Inflammatory macrophage (primary cell): ENCODE measurements at regions not wholly inside any gene's neighbourhood (a gene's known extent, or its start where the extent isn't known, plus 50 kb on each side); places are given as distances from the start of the nearest gene placed in this dataset.

ENCODE experiments used
- DNase-seq, 2 donors: peaks; one replicate each; pipeline ENCODE4 v3.0.0-alpha.2; 2020 to 2022

DNA sequence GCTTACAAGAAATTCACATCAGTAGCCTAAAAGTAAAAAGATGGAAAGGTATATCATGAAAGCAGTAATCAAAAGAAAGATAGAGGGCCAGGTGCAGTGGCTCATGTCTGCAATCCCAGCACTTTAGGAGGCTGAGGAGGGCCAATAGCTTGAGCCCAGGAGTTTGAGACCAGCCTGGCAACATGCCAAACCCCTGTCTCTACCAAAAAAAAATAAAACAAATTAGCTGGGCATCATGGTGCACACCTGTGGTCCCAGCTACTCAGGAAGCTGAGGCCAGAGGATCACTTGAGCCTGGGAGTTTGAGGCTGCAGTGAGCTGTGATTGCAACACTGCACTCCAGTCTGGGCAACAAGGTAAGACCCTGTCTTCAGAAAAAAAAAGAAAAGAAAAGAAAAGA lies 55.5 kb downstream of the GSPT2 start:
- DNase-seq, result no peak

DNA sequence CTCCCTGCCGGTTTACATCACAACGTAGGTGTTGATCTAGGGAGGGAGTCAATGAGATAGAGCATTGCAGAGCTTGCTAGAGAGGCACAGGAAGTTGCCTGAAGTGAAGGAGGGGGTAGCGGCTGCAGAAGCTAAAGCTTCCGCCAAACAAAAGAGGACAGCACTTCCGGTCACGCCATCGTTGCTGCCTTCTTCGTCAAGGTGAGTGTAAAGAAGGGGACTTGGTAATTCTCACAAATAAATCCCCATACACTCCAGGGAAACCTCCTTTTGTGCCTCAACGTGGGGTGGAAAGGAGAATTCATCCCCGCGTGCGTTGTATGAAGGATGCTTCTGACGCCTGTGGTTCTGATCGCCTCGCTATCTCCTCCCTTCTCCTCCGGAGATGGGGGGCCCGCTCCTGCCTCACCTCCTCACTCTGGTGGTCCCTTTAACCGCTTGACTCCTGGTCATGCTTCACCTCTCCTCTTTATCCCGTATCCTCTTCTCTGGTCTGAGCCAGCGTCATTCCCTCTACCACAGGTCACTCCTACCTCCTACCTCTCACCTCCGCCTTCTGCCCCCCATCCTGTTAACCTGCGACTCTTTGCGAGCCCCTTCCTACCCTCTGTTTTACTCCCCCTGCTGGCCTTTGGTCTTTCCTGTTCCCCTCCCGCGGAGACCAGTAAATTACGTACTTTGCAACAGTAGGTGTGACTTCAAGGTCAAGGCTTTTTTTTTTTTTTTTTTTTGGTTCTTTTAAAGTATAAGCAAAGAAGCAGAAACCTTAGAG lies 59.9 kb downstream of the GSPT2 start:
- DNase-seq, result peak; percentile 6 to 42

DNA sequence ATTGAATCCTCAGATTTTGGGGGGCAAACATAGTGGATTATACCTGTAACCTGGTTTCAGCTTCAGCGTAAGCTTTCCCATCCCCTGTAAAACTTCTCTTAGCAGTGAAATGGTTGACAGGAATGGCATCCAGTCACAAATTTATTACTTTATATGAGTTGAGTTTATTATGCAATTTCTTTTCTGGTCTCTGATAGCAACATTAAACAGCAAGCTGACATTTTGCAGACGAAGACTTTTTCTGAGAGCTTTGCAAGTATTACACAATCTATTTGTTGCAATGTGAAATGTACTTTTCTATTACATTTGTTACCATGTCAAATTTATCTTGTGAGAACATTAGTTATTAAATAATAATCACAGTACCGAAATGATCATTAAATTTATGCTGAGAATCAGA lies 60.6 kb downstream of the GSPT2 start:
- peak in 1 of 2 donors; percentile 22 for DNase-seq

DNA sequence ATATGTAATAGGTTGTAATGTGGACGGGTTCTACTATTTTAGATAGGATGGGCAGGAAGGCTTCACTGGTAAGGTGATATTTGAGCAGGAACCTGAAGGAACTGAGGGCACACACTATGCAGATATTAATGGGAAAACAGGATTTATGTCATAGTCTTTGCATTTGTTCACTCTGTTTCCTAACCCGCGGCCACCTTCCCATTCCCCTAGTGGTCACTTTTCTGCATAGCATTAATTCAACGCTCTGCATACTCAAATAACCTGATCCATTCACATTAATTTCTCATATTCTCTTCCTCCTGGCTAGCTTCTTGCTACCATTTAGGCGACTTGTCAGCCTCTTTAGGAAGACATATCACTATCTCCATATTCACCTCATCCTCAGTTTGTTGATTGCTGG lies 61.5 kb downstream of the GSPT2 start:
- no peak for DNase-seq

DNA sequence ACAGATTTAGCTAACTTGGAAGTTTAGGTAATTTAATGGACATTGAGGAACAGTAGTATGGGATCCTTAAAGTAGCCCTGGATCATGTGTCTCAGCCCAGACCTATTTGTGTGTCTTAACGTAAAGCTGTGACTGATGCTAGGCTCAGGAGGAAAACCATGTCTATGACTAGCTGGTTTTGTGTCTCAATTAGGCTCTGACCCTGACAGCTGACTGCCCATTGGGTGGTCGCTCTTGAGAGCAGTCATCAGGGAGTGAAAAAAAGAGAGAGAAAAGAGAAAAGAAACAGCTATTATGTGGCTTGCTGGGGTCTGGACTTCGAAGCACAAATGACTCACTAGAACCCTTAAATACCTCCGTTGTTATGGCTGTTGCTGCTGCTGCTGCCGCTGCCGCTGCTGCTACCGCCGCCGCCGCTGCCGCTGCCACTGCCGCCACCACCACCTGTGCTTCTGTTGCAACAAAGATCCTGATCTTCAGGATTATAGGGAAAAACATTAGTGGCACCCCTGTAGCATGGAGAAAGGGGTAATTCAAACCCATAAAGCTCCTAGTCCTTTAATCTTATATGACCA lies 70.7 kb downstream of the GSPT2 start:
- DNase-seq, result no peak

DNA sequence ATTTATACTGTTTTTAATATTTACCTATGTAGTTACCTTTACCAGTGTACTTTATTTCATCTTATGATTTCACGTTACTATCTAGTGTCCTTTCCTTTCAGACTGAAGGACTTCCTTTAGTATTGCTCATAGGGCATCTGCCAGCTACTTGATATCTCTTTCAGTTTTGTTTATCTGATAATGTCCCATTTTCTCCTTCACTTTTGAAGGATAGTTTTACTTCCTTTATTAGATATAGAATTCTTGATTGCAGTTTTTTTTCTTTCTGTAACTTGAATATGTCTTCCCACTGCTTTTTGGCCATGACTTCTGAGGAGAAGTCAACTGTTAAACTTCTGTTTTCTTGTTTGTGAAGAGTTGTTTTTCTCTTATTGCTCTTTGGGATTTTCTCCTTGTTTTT lies 69.4 kb upstream of the MAGED1 start:
- DNase-seq, result peak in 1 of 2 donors; percentile 6

DNA sequence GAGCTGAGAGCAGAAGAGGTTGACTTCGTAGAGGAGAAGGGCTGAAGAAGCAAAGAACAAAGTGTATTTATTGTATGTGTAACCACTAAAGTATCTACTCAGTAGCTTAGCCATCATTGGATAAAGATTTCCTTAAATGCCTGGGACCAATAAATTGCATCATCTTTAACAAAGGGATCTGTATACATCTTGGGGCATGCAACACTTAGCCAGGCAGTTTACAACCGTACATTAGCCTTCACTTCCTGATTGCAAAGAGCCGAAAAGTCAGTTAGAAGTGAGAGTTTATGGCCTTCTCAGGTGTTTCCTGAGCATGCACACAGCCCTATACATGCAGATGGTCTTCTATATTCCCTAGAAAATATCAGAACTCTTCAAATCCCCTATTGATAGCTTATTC lies 68.0 kb upstream of the MAGED1 start:
- no peak for DNase-seq

DNA sequence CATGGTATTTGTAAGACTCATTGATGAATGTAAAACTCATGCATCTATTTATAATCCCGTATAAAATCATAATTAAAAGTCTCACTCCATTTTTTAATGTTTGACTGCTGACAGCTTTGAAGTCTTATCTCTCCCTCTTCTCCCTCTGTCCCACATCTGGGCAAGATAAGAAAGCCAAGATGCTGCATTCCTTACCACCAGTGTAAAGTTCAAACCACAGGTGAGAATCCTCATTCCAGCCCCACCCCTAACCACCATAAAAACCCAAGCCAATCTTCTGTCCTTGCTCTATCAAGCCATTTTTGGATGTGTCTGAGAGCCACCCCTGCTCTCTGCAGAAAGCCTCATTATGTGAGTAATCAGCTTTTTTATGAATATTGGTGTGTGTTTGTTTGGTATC lies 59.3 kb upstream of the MAGED1 start:
- no peak for DNase-seq

DNA sequence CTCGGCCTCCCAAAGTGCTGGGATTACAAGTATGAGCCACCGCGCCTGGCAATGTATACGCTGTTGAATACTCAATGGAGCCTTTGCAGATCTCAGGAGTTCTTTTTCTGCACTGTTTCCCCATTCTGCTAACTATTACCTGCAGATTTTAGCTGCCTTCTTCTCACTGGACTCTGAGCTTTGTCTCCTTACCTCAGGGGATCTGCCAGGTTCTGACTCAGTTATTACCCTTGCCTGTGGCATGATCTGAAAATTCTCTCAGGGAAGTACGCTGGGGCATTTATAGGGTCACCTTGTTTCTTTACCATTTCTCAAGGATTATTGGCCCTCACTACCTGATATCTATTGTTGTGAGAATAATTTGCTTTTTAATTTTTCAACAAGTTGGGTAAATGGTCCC lies 56.6 kb upstream of the MAGED1 start:
- DNase-seq, result no peak

DNA sequence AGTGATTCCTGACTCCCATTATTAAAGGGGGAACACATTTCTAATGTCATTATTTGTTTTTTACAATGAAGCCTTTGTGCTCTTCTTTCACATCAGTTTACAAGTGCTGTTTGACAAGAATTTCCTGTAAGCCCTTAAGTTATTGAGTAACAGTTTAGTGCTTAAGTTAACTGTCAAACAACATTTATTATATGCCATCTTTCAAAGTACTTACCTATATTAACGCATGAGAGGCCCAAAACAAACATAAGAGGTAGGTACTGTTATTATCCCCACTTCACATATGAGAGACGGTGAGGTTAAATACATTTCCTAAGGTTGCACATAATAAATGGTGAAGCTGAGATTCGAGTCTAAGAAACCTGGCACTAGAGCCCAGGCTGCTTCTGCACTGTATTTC lies 56.0 kb upstream of the MAGED1 start:
- DNase-seq, result no peak

DNA sequence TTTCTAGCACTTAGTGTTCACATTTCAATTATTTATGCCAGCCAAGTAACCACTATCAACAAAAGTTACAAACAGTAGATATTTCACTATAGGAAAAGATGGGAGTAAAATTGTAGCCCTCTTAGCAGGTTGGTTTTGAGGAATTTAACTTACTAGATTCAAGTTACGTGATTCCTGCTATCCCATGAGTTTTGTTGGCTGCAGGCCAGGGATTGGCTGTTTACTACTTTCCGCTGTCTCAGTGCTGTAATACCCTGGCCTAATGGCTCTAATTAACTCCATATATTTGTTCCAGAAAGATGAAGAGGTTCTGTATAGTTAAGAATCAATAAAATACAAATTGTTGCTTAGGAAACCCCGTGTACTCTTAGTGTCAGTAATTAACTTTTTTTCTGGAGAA lies 55.5 kb upstream of the MAGED1 start:
- DNase-seq, result no peak
